OCI-LY7 (cell line): ENCODE measurements at regions not wholly inside any gene's neighbourhood (a gene's known extent, or its start where the extent isn't known, plus 50 kb on each side); places are given as distances from the start of the nearest gene placed in this dataset.

Source experiments
- CTCF ChIP-seq: fragments of 200-600 bp; sonication (generic); conservative IDR thresholded peaks from 2 replicates; pipeline ENCODE4 v1.5.1; 2014; ENCODE audit warnings: mild to moderate bottlenecking, antibody characterized with exemption, low read length, moderate library complexity, mixed read lengths
- EZH2phosphoT487 ChIP-seq: fragments of 200-600 bp; sonication (generic); IDR thresholded peaks from 2 replicates; pipeline ENCODE4 v1.6.1; 2018; ENCODE audit warnings: low read depth, borderline replicate concordance, mild to moderate bottlenecking, mixed run types, antibody characterized with exemption, low read length, moderate library complexity, mixed read lengths

GRCh38 chr9:78510035-78510434 is 213.1 kb downstream of the PSAT1 start:
- TF ChIP-seq CTCF (no peak), EZH2phosphoT487 (no peak)
